ENCODE measurements at regions not wholly inside any gene's neighbourhood (a gene's known extent, or its start where the extent isn't known, plus 50 kb on each side); places are given as distances from the start of the nearest gene placed in this dataset.

- no peaks in the 10 kb centered on the region for H3K36me3 ChIP-seq (ENCODE audit: control insufficient read depth in 2 of 2, extremely low read depth in 1 of 2, insufficient read depth in 2 of 2, low read length in 2 of 2)
- no peaks in the 10 kb centered on the region for H3K9me1 ChIP-seq (ENCODE audit: control insufficient read depth, extremely low read depth, insufficient read depth, low read length)
- H3K27me3 ChIP-seq (ENCODE audit: control insufficient read depth, extremely low read depth, insufficient read depth, low read length), result peaks cover 3% of the 10 kb centered on the region
- H4K20me1 ChIP-seq (ENCODE audit: control insufficient read depth, extremely low read depth, insufficient read depth, low read length), result no peaks in the 10 kb centered on the region
- H3K9ac ChIP-seq (ENCODE audit: control insufficient read depth, extremely low read depth, insufficient read depth, low read length), result no peak overlapping the region
- no peaks in the 10 kb centered on the region for H3K9me3 ChIP-seq (ENCODE audit: control insufficient read depth, low read depth, low read length)
- FAIRE-seq, result no peak
- no peak for DNase-seq (ENCODE audit: low read depth, low spot score)
- dilution Hi-C loops (cut with MboI; ENCODE audit: extremely low pct_ligation_motif_present, low sequenced_read_pairs), result no loop called here
- H3K4me1 ChIP-seq (ENCODE audit: control insufficient read depth, extremely low read depth, insufficient read depth, low read length), result no peaks in the 10 kb centered on the region
- no peak for TF ChIP-seq CTCF (optimal IDR thresholded peaks at IDR 0.05 in 1 of 3, IDR thresholded peaks at IDR 0.05 in 1 of 3, conservative IDR thresholded peaks at IDR 0.05 in 1 of 3; ENCODE audit: extremely low read depth in 1 of 3, insufficient read depth in 2 of 3, low read length in 3 of 3)
- no peak for TF ChIP-seq EZH2 (IDR thresholded peaks at IDR 0.05; ENCODE audit: low read length)
- H3K4me3 ChIP-seq (ENCODE audit: control insufficient read depth in 2 of 3, extremely low read depth in 1 of 3, insufficient read depth in 2 of 3, low read depth in 1 of 3, low read length in 3 of 3), result no peak overlapping the region
- H3K4me2 ChIP-seq (ENCODE audit: control insufficient read depth, extremely low read depth, insufficient read depth, low read depth, low read length), result no peak overlapping the region
- H3K79me2 ChIP-seq (ENCODE audit: control insufficient read depth, insufficient read depth, low read length), result no peaks in the 10 kb centered on the region
- no peak overlapping the region for H2AFZ ChIP-seq (ENCODE audit: control insufficient read depth, low read length)
- no peak overlapping the region for H3K27ac ChIP-seq (ENCODE audit: control insufficient read depth, insufficient read depth, low read length)
These were observed 460.4 kb upstream of the BOD1L1 start for GRCh38 chr4:14087921-14088320.

DNA sequence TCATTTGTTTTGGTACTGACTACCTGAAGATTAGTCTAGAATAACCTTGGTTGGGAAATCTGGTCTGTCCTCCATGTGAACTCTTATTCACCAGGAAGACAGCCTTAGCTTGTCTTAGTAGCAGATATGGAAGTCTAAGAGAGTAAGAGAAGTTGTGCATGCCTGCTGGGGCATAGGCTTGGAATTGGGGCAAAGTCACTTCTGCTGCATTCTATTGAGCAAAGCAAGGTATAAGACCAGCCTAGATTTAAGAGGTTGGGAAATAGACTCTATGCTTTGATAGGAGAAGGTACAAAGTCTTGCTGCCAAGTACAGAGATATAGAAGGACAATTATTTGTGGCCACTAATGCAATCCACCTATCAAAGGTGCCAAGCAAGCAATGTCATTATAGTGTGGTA, 464.0 kb upstream of the BOD1L1 start:
- Histone ChIP-seq H3K27ac (ENCODE audit: control insufficient read depth, insufficient read depth, low read length) (no peak overlapping the region), H3K9ac (ENCODE audit: control insufficient read depth, extremely low read depth, insufficient read depth, low read length) (no peak overlapping the region), H3K27me3 (ENCODE audit: control insufficient read depth, extremely low read depth, insufficient read depth, low read length) (peaks cover 3% of the 10 kb centered on the region), H2AFZ (ENCODE audit: control insufficient read depth, low read length) (no peak overlapping the region), H3K4me1 (ENCODE audit: control insufficient read depth, extremely low read depth, insufficient read depth, low read length) (no peaks in the 10 kb centered on the region), H3K4me2 (ENCODE audit: control insufficient read depth, extremely low read depth, insufficient read depth, low read depth, low read length) (no peak overlapping the region), H3K4me3 (ENCODE audit: control insufficient read depth in 2 of 3, extremely low read depth in 1 of 3, insufficient read depth in 2 of 3, low read depth in 1 of 3, low read length in 3 of 3) (no peak overlapping the region), H3K36me3 (ENCODE audit: control insufficient read depth in 2 of 2, extremely low read depth in 1 of 2, insufficient read depth in 2 of 2, low read length in 2 of 2) (no peaks in the 10 kb centered on the region), H3K9me3 (ENCODE audit: control insufficient read depth, low read depth, low read length) (no peaks in the 10 kb centered on the region), H3K9me1 (ENCODE audit: control insufficient read depth, extremely low read depth, insufficient read depth, low read length) (no peaks in the 10 kb centered on the region), H4K20me1 (ENCODE audit: control insufficient read depth, extremely low read depth, insufficient read depth, low read length) (no peaks in the 10 kb centered on the region), H3K79me2 (ENCODE audit: control insufficient read depth, insufficient read depth, low read length) (no peaks in the 10 kb centered on the region)
- no peak for FAIRE-seq
- no peak for DNase-seq (ENCODE audit: low read depth, low spot score)
- dilution Hi-C loops (cut with MboI; ENCODE audit: extremely low pct_ligation_motif_present, low sequenced_read_pairs), result no loop called here
- no peak for TF ChIP-seq EZH2 (IDR thresholded peaks at IDR 0.05; ENCODE audit: low read length)
- TF ChIP-seq CTCF (optimal IDR thresholded peaks at IDR 0.05 in 1 of 3, IDR thresholded peaks at IDR 0.05 in 1 of 3, conservative IDR thresholded peaks at IDR 0.05 in 1 of 3; ENCODE audit: extremely low read depth in 1 of 3, insufficient read depth in 2 of 3, low read length in 3 of 3), result no peak
